LNCaP clone FGC (cell line): ENCODE measurements at regions not wholly inside any gene's neighbourhood (a gene's known extent, or its start where the extent isn't known, plus 50 kb on each side); places are given as distances from the start of the nearest gene placed in this dataset.

Experiments used
- DNase-seq: peaks from one replicate; pipeline ENCODE4 v3.0.0-alpha.2; 2011; ENCODE audit warnings: low read depth
- H3K4me3 ChIP-seq: 2 replicates; pipeline ENCODE4 v1.5.1; 2011; ENCODE audit warnings: mild to moderate bottlenecking, low read depth, low read length, control low read depth
- CTCF ChIP-seq: IDR thresholded peaks from 2 replicates; pipeline ENCODE4 v1.5.1; 2012; ENCODE audit warnings: mild to moderate bottlenecking; ENCODE audit not compliant: control insufficient read depth, insufficient read depth; ENCODE audit errors: extremely low read depth

DNA sequence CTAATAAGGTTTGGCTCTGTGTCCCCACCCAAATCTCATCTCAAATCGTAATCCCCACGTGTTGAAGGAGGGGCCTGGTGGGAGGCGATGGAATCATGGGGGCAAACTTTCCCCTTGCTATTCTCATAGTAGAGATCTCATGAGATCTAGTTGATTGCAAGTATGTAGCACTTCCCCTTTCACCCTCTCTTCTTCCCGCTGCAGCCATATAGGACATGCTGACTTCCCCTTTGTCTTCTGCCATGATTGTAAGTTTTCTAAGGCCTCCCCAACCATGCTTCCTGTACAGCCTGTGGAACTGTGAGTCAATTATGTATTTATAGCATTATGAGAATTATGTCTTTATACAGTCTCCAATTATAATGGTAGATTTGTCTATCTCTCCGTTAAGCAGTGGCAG lies 594.5 kb downstream of the ACTR3B start:
- no peak for TF ChIP-seq CTCF
- no peak for DNase-seq

DNA sequence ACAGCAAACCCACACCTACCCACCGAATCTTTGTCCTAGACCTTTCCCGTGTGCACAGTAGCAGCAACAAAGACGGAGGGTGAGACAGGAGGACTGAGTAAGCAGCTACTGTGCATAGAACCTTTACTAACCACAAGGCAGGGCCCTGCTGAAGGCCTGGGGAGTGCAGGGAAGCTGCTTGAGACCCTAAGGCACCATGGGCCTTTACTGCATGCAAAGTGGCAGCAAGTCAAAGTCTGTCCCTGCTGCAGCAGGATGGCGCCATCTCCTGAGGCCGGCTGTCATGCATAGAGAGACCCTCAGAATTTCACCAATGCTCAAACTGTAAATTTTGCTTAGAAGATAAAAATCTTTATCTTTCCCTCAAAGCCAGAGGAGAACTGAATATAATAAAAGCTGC lies 610.5 kb downstream of the ACTR3B start:
- no peak overlapping the region for H3K4me3 ChIP-seq
- 0 out of 2 replicates have a peak, but pooled peaks have one; percentile 14 for TF ChIP-seq CTCF
- no peak for DNase-seq

More for the DNA sequence above, 594.5 kb downstream of the ACTR3B start:
- no peak overlapping the region for H3K4me3 ChIP-seq

- no peak for TF ChIP-seq CTCF
These were observed 621.1 kb downstream of the ACTR3B start for GRCh38 chr7:153380636-153381035.

DNA sequence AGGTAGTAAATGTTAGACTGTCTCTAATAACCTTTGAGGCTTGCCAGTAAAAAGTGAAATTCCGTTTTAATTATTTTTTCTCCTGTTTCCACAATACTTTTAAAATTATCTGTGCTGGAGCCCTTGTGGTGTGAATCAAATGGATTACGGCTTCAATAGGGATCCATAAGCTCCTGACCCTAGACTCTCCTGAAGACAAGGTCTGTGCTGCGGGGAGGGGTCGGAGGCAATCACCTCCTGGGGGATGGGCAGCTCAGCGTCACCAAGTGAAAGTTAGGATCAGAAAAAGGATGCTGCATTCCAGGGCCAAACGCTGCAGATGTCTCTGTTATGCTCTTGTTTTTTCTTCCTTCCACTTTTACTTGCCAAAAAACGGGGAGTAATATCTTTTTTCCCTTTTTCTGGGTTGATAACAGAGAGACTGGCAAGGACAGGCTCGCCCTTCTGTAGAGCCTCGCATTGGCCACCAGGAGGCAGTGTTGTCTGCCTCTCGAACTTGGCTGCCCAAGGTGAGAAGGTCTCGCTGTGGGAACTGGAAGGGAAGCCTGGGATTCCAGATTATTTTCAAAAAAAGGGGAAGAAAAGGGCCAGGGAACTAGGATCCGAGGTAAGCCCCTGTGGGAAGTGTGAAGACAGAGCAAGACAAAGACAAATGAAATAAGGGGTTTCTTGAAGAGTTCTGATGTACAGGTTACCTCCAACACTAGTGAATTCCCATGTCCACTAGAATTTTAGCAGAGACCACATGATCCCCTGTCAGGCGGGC lies 621.9 kb downstream of the ACTR3B start:
- peak; percentile 92 for TF ChIP-seq CTCF
- H3K4me3 ChIP-seq, result no peak overlapping the region
- no peak for DNase-seq

More at GRCh38 chr7:153380636-153381035, 621.1 kb downstream of the ACTR3B start:
- no peak for DNase-seq
- H3K4me3 ChIP-seq, result no peak overlapping the region

GRCh38 chr7:153382641-153383101 lies 623.1 kb downstream of the ACTR3B start:
- no peak for DNase-seq
- H3K4me3 ChIP-seq, result no peak overlapping the region
- TF ChIP-seq CTCF, result no peak

DNA sequence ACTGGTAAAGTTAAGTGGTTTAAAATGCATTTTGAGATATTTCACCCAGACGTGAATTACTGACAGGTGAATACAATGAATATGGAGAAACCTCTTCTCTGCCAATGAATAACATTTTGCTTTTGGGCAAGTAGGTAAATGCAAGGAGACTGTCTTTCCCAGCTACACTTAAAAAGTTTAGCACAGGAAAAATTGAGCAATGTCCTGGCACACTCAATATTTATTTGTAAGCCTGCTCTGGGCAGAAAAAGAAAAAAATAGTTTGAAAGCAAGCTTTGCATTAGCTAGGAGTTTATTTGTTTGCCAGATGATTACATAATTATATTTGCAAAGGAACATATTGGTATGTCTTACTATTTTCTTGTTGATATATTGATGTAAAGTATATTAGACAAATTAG lies 624.2 kb downstream of the ACTR3B start:
- no peak for DNase-seq
- no peak for TF ChIP-seq CTCF
- no peak overlapping the region for H3K4me3 ChIP-seq

- no peak overlapping the region for H3K4me3 ChIP-seq
- no peak for TF ChIP-seq CTCF
- DNase-seq, result no peak
These were observed 626.0 kb downstream of the ACTR3B start for GRCh38 chr7:153385502-153385901.
